ENCODE measurements at regions not wholly inside any gene's neighbourhood (a gene's known extent, or its start where the extent isn't known, plus 50 kb on each side); places are given as distances from the start of the nearest gene placed in this dataset.
"Not testable (repeated sequence)": the region's sequence is repeated elsewhere in the genome, so short reads cannot be mapped to it uniquely, and the experiment has no call there.

- not testable (repeated sequence) for TF ChIP-seq YY1 (IDR thresholded peaks at IDR 0.05; ENCODE audit: extremely low read depth, insufficient replicate concordance, low read depth, low read length); CTCF (IDR thresholded peaks at IDR 0.05 in 2 of 3, conservative IDR thresholded peaks at IDR 0.05 in 1 of 3; ENCODE audit: borderline replicate concordance in 1 of 3, insufficient read depth in 1 of 3, low read depth in 2 of 3, low read length in 2 of 3); RAD21 (IDR thresholded peaks at IDR 0.05; ENCODE audit: low read depth); MAX (IDR thresholded peaks at IDR 0.05); POLR2AphosphoS5 (IDR thresholded peaks at IDR 0.05; ENCODE audit: low read depth, low read length); POLR2A (IDR thresholded peaks at IDR 0.05; ENCODE audit: borderline replicate concordance, extremely low read depth, insufficient read depth, insufficient read length); EZH2phosphoT487 (IDR thresholded peaks at IDR 0.05; ENCODE audit: borderline replicate concordance); ZNF274 (IDR thresholded peaks at IDR 0.05; ENCODE audit: low read depth, low read length); JUND (IDR thresholded peaks at IDR 0.05)
Observed at GRCh38 chr12:92391726-92392125, 246.1 kb upstream of the BTG1 start.

Data from HCT116 (cell line).